C1 segment of cervical spinal cord (tissue), 14 donors: ENCODE measurements at regions not wholly inside any gene's neighbourhood (a gene's known extent, or its start where the extent isn't known, plus 50 kb on each side); places are given as distances from the start of the nearest gene placed in this dataset.
"Not testable (repeated sequence)": the region's sequence is repeated elsewhere in the genome, so short reads cannot be mapped to it uniquely, and the experiment has no call there.

Experiments
- DNase-seq, 14 donors: peaks; one replicate each; lab custom pipeline; 2025; lab: John Stamatoyannopoulos, UW

- DNase-seq, result no peak
Measured at GRCh38 chrX:138931212-138931611, 219.7 kb upstream of the FGF13 start.

- no peak for DNase-seq
Measured at GRCh38 chrX:138930583-138930945, 219.0 kb upstream of the FGF13 start.

- no peak for DNase-seq
Measured at GRCh38 chrX:138929926-138930582, 218.5 kb upstream of the FGF13 start.

GRCh38 chrX:138928737-138929459 is 217.4 kb upstream of the FGF13 start:
- DNase-seq, result no peak

GRCh38 chrX:138925330-138925729 is 213.8 kb upstream of the FGF13 start:
- DNase-seq, result no peak

- no peak for DNase-seq
Measured at GRCh38 chrX:138923805-138924204, 212.3 kb upstream of the FGF13 start.

- no peak for DNase-seq
Measured at GRCh38 chrX:138921031-138921430, 209.5 kb upstream of the FGF13 start.

- no peak for DNase-seq
Measured at GRCh38 chrX:138917781-138918180, 206.3 kb upstream of the FGF13 start.

GRCh38 chrX:138914767-138915166 is 203.2 kb upstream of the FGF13 start:
- DNase-seq, result no peak

- no peak for DNase-seq
Measured at GRCh38 chrX:138908577-138908976, 197.1 kb upstream of the FGF13 start.

- no peak for DNase-seq
Measured at GRCh38 chrX:138897621-138898492, 186.3 kb upstream of the FGF13 start.

- no peak for DNase-seq
Measured at GRCh38 chrX:138890491-138890890, 179.0 kb upstream of the FGF13 start.

GRCh38 chrX:138889149-138889548 is 177.6 kb upstream of the FGF13 start:
- DNase-seq, result no peak

- DNase-seq, result no peak
Measured at GRCh38 chrX:138886769-138887168, 175.3 kb upstream of the FGF13 start.

- no peak for DNase-seq
Measured at GRCh38 chrX:138885886-138886285, 174.4 kb upstream of the FGF13 start.

GRCh38 chrX:138880293-138880692 is 168.8 kb upstream of the FGF13 start:
- not testable (repeated sequence) for DNase-seq

- no peak for DNase-seq
Measured at GRCh38 chrX:138877746-138878145, 166.2 kb upstream of the FGF13 start.

- no peak for DNase-seq
Measured at GRCh38 chrX:138875472-138875871, 164.0 kb upstream of the FGF13 start.

- no peak for DNase-seq
Measured at GRCh38 chrX:138874271-138874935, 162.9 kb upstream of the FGF13 start.

- not testable (repeated sequence) for DNase-seq
Measured at GRCh38 chrX:138873640-138874039, 162.1 kb upstream of the FGF13 start.

GRCh38 chrX:138872537-138872936 is 161.0 kb upstream of the FGF13 start:
- no peak for DNase-seq

GRCh38 chrX:138871739-138872138 is 160.2 kb upstream of the FGF13 start:
- no peak for DNase-seq
